GM12873 (cell line): ENCODE measurements at regions not wholly inside any gene's neighbourhood (a gene's known extent, or its start where the extent isn't known, plus 50 kb on each side); places are given as distances from the start of the nearest gene placed in this dataset.

Source experiments
- TF ChIP-seq, protein P1 (sequence below): IDR thresholded peaks from 2 replicates; pipeline ENCODE4 v1.5.1; 2012; ENCODE audit warnings: low read depth, mild to moderate bottlenecking, moderate library complexity, low read length, control low read depth; ENCODE audit not compliant: insufficient read depth; ENCODE audit errors: missing control alignments

GRCh38 chr5:68949256-68949655 is 144.6 kb upstream of the SLC30A5 start:
- TF ChIP-seq, protein P1, sequence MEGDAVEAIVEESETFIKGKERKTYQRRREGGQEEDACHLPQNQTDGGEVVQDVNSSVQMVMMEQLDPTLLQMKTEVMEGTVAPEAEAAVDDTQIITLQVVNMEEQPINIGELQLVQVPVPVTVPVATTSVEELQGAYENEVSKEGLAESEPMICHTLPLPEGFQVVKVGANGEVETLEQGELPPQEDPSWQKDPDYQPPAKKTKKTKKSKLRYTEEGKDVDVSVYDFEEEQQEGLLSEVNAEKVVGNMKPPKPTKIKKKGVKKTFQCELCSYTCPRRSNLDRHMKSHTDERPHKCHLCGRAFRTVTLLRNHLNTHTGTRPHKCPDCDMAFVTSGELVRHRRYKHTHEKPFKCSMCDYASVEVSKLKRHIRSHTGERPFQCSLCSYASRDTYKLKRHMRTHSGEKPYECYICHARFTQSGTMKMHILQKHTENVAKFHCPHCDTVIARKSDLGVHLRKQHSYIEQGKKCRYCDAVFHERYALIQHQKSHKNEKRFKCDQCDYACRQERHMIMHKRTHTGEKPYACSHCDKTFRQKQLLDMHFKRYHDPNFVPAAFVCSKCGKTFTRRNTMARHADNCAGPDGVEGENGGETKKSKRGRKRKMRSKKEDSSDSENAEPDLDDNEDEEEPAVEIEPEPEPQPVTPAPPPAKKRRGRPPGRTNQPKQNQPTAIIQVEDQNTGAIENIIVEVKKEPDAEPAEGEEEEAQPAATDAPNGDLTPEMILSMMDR, result no peak

DNA sequence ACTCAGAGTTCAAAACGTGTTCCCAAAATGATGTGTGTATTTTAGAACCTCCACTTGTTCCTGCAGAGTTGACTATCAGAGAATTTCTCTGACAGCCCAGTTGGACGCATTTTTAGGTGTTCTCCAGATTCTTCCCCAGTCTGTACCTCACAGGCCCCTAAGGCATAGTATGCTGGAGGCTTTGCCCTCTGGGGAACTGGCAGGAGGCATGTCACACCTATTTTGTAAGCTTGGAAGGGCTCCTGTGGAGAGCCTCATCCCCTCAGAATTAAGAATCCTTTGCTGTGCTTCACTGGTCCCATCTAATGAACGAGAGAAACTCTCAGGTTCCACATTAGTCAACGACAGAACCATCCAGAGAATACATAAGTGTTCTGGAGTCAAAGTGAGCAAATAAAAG is 144.1 kb upstream of the SLC30A5 start:
- TF ChIP-seq, protein P1, result no peak

- TF ChIP-seq, protein P1, result no peak
These were observed 143.7 kb upstream of the SLC30A5 start for GRCh38 chr5:68950125-68950524.

GRCh38 chr5:68950930-68951329 is 142.9 kb upstream of the SLC30A5 start:
- TF ChIP-seq, protein P1, result no peak

DNA sequence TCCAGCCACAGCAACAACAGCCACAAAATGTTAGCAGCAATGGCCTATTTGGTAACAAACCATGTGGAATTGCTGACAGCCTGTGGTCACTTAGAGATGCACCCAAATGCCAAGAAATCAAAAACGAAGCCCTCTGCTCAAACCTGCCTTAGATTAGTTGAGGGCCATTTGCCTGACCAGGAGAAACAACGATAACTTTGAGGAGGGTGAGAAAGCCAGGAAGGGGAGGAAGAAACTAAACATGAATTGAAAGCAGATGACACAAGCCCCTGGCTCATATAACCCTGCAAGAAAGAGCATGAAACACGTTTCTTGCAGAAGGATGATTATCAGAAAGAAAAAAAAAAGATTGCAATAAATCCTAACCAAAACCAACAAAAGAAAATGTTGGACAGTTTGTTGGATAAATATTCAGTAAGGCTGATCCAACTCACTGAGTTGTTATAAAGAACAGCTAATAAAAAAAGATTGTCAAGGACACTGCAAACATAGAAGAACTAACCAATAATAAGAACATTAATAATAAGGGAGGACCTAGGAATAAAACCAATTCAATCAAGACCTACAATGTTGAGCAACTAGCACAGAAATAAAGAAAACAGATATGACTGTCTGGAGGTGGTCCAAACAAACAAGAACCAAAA is 140.5 kb upstream of the SLC30A5 start:
- TF ChIP-seq, protein P1, result no peak

GRCh38 chr5:68953875-68954617 is 139.8 kb upstream of the SLC30A5 start:
- TF ChIP-seq, protein P1, result no peak

DNA sequence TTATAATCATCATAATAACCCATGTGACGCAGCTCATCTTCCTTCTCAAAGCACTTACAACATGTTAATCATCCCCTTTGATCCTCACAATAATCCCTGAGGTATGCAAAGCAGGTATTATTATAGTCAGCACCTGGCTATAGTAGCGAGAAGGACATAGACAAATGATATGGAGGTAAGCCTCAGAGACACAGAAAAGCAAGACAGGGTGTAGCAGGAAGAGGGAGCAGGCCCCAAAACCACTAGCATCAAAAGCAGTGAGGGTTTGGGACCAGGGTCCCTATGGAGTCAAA is 139.2 kb upstream of the SLC30A5 start:
- TF ChIP-seq, protein P1, result no peak
